ENCODE measurements at regions not wholly inside any gene's neighbourhood (a gene's known extent, or its start where the extent isn't known, plus 50 kb on each side); places are given as distances from the start of the nearest gene placed in this dataset.

DNA sequence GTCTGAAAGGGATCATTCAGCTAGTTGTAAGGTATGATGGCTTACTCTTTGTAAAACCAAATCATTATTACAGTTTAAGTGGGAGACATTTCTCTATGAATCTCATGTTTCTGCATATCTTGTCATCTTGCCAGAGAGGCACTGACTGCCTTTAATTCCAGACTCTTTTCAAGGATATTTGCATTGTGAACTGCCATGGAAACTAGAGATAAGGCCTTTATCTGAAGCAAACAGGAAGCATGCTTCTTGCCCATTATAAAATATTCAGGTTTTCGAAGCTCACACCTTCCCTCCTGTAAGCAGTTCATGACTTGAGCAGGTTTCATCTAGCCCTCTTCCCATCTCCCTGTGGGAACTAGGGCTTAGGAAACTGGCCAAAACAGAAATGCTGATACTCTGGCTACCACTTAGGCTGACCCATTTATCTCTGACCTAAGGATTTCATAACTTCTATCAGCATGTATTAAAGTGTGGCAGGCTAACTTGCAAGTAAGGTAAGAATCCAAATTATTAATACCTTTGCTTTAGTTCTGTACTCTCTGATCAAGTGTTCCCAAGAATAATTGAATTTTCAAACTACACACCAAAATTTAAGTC is 326.6 kb upstream of the ALCAM start:
- DNase-seq (ENCODE audit: extremely low spot score, unreplicated experiment), result no peak
- H3K4me1 Mint-ChIP-seq (ENCODE audit: unreplicated experiment), result no peaks in the 10 kb centered on the region
- H3K4me3 Mint-ChIP-seq, result no peak overlapping the region
- H3K27ac Mint-ChIP-seq, result no peak overlapping the region
- no peaks in the 10 kb centered on the region for H3K36me3 Mint-ChIP-seq
- no peaks in the 10 kb centered on the region for H3K27me3 Mint-ChIP-seq
- no peak for TF ChIP-seq CTCF (conservative IDR thresholded peaks at IDR 0.05)
- H3K9me3 Mint-ChIP-seq, result no peaks in the 10 kb centered on the region

GRCh38 chr3:105042586-105042985 is 324.1 kb upstream of the ALCAM start:
- no peaks in the 10 kb centered on the region for H3K27me3 Mint-ChIP-seq
- TF ChIP-seq CTCF (conservative IDR thresholded peaks at IDR 0.05), result no peak
- no peaks in the 10 kb centered on the region for H3K9me3 Mint-ChIP-seq
- H3K4me1 Mint-ChIP-seq (ENCODE audit: unreplicated experiment), result no peaks in the 10 kb centered on the region
- no peak for DNase-seq (ENCODE audit: extremely low spot score, unreplicated experiment)
- H3K27ac Mint-ChIP-seq, result no peak overlapping the region
- H3K4me3 Mint-ChIP-seq, result no peak overlapping the region
- no peaks in the 10 kb centered on the region for H3K36me3 Mint-ChIP-seq

GRCh38 chr3:105051111-105051510 is 315.6 kb upstream of the ALCAM start:
- Mint-ChIP-seq H3K36me3 (no peaks in the 10 kb centered on the region), H3K9me3 (no peaks in the 10 kb centered on the region), H3K27ac (no peak overlapping the region), H3K4me1 (ENCODE audit: unreplicated experiment) (no peaks in the 10 kb centered on the region), H3K27me3 (no peaks in the 10 kb centered on the region), H3K4me3 (no peak overlapping the region)
- DNase-seq (ENCODE audit: extremely low spot score, unreplicated experiment), result no peak
- no peak for TF ChIP-seq CTCF (conservative IDR thresholded peaks at IDR 0.05)

- H3K4me1 Mint-ChIP-seq (ENCODE audit: unreplicated experiment), result no peaks in the 10 kb centered on the region
- no peaks in the 10 kb centered on the region for H3K36me3 Mint-ChIP-seq
- no peaks in the 10 kb centered on the region for H3K9me3 Mint-ChIP-seq
- no peak for DNase-seq (ENCODE audit: extremely low spot score, unreplicated experiment)
- no peak overlapping the region for H3K4me3 Mint-ChIP-seq
- no peak overlapping the region for H3K27ac Mint-ChIP-seq
- no peak for TF ChIP-seq CTCF (conservative IDR thresholded peaks at IDR 0.05)
- no peaks in the 10 kb centered on the region for H3K27me3 Mint-ChIP-seq
Observed at GRCh38 chr3:105051972-105052371, 314.7 kb upstream of the ALCAM start.

DNA sequence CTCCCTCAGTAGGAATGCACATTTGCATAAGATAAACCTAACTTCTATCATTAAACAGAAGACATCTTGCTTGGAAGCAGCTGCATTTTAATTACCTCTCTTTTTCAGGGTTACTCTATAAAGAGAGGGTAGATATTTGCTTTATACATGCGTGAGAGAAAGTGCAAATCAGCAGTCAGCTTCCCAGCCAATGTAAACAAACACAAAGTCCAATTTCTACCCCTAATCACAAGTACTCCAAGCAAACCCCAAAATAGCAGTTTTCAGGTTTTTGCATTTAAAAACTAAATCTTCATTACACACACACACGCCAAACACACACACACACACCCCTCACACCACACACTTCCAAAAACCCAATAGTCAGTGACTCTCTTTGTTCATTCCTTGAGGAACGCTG is 303.9 kb upstream of the ALCAM start:
- no peaks in the 10 kb centered on the region for H3K36me3 Mint-ChIP-seq
- H3K27ac Mint-ChIP-seq, result no peak overlapping the region
- peak overlapping the region; percentile 2 for H3K4me3 Mint-ChIP-seq
- no peak for DNase-seq (ENCODE audit: extremely low spot score, unreplicated experiment)
- no peak for TF ChIP-seq CTCF (conservative IDR thresholded peaks at IDR 0.05)
- no peaks in the 10 kb centered on the region for H3K27me3 Mint-ChIP-seq
- peaks cover 5% of the 10 kb centered on the region for H3K9me3 Mint-ChIP-seq
- peaks cover 5% of the 10 kb centered on the region for H3K4me1 Mint-ChIP-seq (ENCODE audit: unreplicated experiment)

Measured in type B pancreatic cell (in vitro differentiated cells).